HepG2 (cell line): ENCODE measurements at regions not wholly inside any gene's neighbourhood (a gene's known extent, or its start where the extent isn't known, plus 50 kb on each side); places are given as distances from the start of the nearest gene placed in this dataset.
A peak's percentile ranks its signal among the peaks of the same experiment; 100 is the strongest.

Source experiments
- ISL2 ChIP-seq: sonication (generic); formaldehyde crosslinking; IDR thresholded peaks from 2 replicates; pipeline ENCODE4 v1.5.0; 2020; ENCODE audit warnings: missing genetic modification reagents
- KLF13 ChIP-seq: sonication (generic); formaldehyde crosslinking; IDR thresholded peaks from 2 replicates; pipeline ENCODE4 v1.4.0; 2020; ENCODE audit warnings: mild to moderate bottlenecking, missing genetic modification reagents
- POLR2AphosphoS5 ChIP-seq: IDR thresholded peaks from 2 replicates; pipeline ENCODE4 v1.6.1; 2012; ENCODE audit warnings: low read depth, low read length
- RORA ChIP-seq: sonication (generic); formaldehyde crosslinking; IDR thresholded peaks from 2 replicates; pipeline ENCODE4 v1.5.0; 2020; ENCODE audit warnings: mild to moderate bottlenecking, missing genetic modification reagents, moderate library complexity
- ZFP36 ChIP-seq: fragments of 150-350 bp; IDR thresholded peaks from 2 replicates; pipeline ENCODE4 v1.6.1; 2018; ENCODE audit warnings: borderline replicate concordance, low read length, low read depth; ENCODE audit not compliant: partially characterized antibody
- ZFYVE20 ChIP-seq: sonication (generic); formaldehyde crosslinking; IDR thresholded peaks from 2 replicates; pipeline ENCODE4 v1.8.0; 2023; ENCODE audit warnings: low read depth, mild to moderate bottlenecking, moderate library complexity, missing genetic modification reagents, borderline replicate concordance
- ZIK1 ChIP-seq: sonication (generic); formaldehyde crosslinking; IDR thresholded peaks from 2 replicates; pipeline ENCODE4 v1.5.0; 2020; ENCODE audit warnings: mild to moderate bottlenecking, low read depth, missing genetic modification reagents, borderline replicate concordance
- ZNF432 ChIP-seq: sonication (generic); formaldehyde crosslinking; IDR thresholded peaks from 2 replicates; pipeline ENCODE4 v1.5.0; 2020; ENCODE audit warnings: missing genetic modification reagents, mild to moderate bottlenecking, borderline replicate concordance
- ZNF552 ChIP-seq: sonication (generic); formaldehyde crosslinking; IDR thresholded peaks from 2 replicates; pipeline ENCODE4 v1.9.0; 2022; ENCODE audit warnings: missing genetic modification reagents, mild to moderate bottlenecking, borderline replicate concordance
- ZNF720 ChIP-seq: sonication (generic); formaldehyde crosslinking; IDR thresholded peaks from 2 replicates; pipeline ENCODE4 v1.4.0; 2020; ENCODE audit warnings: missing genetic modification reagents
- ZNF75D ChIP-seq: sonication (generic); formaldehyde crosslinking; IDR thresholded peaks from 2 replicates; pipeline ENCODE4 v1.8.1; 2023; ENCODE audit warnings: missing genetic modification reagents, mild to moderate bottlenecking, borderline replicate concordance
- ZSCAN31 ChIP-seq: sonication (generic); formaldehyde crosslinking; IDR thresholded peaks from 2 replicates; pipeline ENCODE4 v1.5.0; 2020; ENCODE audit warnings: low read depth, mild to moderate bottlenecking, missing genetic modification reagents
- TF ChIP-seq, protein P1 (sequence below): sonication (generic); formaldehyde crosslinking; IDR thresholded peaks from 2 replicates; pipeline ENCODE4 v1.4.0; 2020; ENCODE audit warnings: missing genetic modification reagents
- TF ChIP-seq, protein P2 (sequence below): sonication (generic); formaldehyde crosslinking; conservative IDR thresholded peaks from 2 replicates; pipeline ENCODE4 v1.4.0; 2020; ENCODE audit warnings: missing genetic modification reagents
- TF ChIP-seq, protein P3 (sequence below): sonication (generic); formaldehyde crosslinking; IDR thresholded peaks from 2 replicates; pipeline ENCODE4 v1.5.0; 2020; ENCODE audit warnings: missing genetic modification reagents

DNA sequence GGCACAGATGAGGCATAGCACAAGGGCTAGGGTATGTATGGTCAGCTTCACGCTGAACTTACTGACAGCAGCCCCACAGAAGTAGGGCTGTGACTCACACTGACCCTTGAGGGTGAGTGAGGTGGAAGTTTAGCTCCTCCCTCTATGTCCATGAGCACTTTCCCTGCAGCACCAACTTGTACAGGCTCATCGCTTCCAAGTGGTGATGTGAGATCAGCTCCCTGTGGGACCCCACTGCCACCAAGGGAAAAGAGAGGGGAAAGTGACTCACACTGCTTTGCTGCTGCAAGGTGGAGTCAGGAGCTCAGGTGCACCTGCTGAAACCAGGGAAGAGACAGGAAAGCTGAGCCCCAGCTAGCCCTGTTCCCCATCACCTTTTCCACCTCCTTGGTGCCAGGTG, 91.5 kb downstream of the TEX51 start (continued):
- no peak; the same call in 1 of the 2 replicates for TF ChIP-seq POLR2AphosphoS5
- TF ChIP-seq, protein P1, sequence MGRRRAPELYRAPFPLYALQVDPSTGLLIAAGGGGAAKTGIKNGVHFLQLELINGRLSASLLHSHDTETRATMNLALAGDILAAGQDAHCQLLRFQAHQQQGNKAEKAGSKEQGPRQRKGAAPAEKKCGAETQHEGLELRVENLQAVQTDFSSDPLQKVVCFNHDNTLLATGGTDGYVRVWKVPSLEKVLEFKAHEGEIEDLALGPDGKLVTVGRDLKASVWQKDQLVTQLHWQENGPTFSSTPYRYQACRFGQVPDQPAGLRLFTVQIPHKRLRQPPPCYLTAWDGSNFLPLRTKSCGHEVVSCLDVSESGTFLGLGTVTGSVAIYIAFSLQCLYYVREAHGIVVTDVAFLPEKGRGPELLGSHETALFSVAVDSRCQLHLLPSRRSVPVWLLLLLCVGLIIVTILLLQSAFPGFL (CRISPR knock-in tag), result no peak
- TF ChIP-seq ZNF720 (CRISPR knock-in tag), result no peak
- no peak for TF ChIP-seq ZIK1 (CRISPR knock-in tag)
- no peak for TF ChIP-seq RORA
- TF ChIP-seq ISL2 (CRISPR knock-in tag), result no peak
- no peak; the same call in 1 of the 2 replicates for TF ChIP-seq ZSCAN31 (CRISPR knock-in tag)
- no peak for TF ChIP-seq ZNF75D (CRISPR knock-in tag)
- TF ChIP-seq, protein P2, sequence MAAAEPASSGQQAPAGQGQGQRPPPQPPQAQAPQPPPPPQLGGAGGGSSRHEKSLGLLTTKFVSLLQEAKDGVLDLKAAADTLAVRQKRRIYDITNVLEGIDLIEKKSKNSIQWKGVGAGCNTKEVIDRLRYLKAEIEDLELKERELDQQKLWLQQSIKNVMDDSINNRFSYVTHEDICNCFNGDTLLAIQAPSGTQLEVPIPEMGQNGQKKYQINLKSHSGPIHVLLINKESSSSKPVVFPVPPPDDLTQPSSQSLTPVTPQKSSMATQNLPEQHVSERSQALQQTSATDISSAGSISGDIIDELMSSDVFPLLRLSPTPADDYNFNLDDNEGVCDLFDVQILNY (CRISPR knock-in tag), result no peak
- TF ChIP-seq ZNF552 (CRISPR knock-in tag), result peak; percentile 42; the same call in 1 of the 2 replicates
- TF ChIP-seq, protein P3, sequence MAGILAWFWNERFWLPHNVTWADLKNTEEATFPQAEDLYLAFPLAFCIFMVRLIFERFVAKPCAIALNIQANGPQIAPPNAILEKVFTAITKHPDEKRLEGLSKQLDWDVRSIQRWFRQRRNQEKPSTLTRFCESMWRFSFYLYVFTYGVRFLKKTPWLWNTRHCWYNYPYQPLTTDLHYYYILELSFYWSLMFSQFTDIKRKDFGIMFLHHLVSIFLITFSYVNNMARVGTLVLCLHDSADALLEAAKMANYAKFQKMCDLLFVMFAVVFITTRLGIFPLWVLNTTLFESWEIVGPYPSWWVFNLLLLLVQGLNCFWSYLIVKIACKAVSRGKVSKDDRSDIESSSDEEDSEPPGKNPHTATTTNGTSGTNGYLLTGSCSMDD (CRISPR knock-in tag), result no peak
- TF ChIP-seq KLF13 (CRISPR knock-in tag), result no peak
- no peak for TF ChIP-seq ZNF432
- no peak for TF ChIP-seq ZFYVE20
- TF ChIP-seq ZFP36, result no peak
